Mesenchymal stem cell (in vitro differentiated cells and primary cell): ENCODE measurements at regions not wholly inside any gene's neighbourhood (a gene's known extent, or its start where the extent isn't known, plus 50 kb on each side); places are given as distances from the start of the nearest gene placed in this dataset.
A peak's percentile ranks its signal among the peaks of the same experiment; 100 is the strongest.

Experiments used
- DNase-seq: peaks from one replicate; pipeline ENCODE4 v3.0.0-alpha.2; 2013
- H2AFZ ChIP-seq: one replicate; pipeline ENCODE4 v1.6.1; 2013; ENCODE audit warnings: low read depth, mild to moderate bottlenecking, control low read depth, inconsistent platforms, low read length, moderate library complexity
- H2AK5ac ChIP-seq: 2 replicates; pipeline ENCODE4 v1.6.1; 2013; ENCODE audit warnings: low read length, moderate library complexity, mild to moderate bottlenecking, inconsistent platforms; ENCODE audit not compliant: severe bottlenecking
- H2BK120ac ChIP-seq: one replicate; pipeline ENCODE4 v1.6.1; 2013; ENCODE audit warnings: low read depth, mild to moderate bottlenecking, inconsistent platforms, low read length, moderate library complexity
- H2BK12ac ChIP-seq, 2 experiments: one replicate each; pipeline ENCODE4 v1.6.1; 2013; ENCODE audit warnings: inconsistent platforms in 2 of 2, low read length in 2 of 2, mild to moderate bottlenecking in 2 of 2, moderate library complexity in 2 of 2, control low read depth in 1 of 2
- H2BK15ac ChIP-seq: one replicate; pipeline ENCODE4 v1.6.1; 2013; ENCODE audit warnings: mild to moderate bottlenecking, low read depth, inconsistent platforms; ENCODE audit not compliant: poor library complexity, severe bottlenecking
- H2BK5ac ChIP-seq: 2 replicates; pipeline ENCODE4 v1.6.1; 2013; ENCODE audit warnings: low read depth, mild to moderate bottlenecking, low read length, control low read depth, inconsistent platforms; ENCODE audit not compliant: poor library complexity, severe bottlenecking
- H3K14ac ChIP-seq, 2 experiments: one replicate each; pipeline ENCODE4 v1.6.1; 2013; ENCODE audit warnings: inconsistent platforms in 2 of 2, low read length in 2 of 2, control low read depth in 1 of 2, mild to moderate bottlenecking in 1 of 2, moderate library complexity in 1 of 2
- H3K18ac ChIP-seq, 2 experiments: one replicate each; pipeline ENCODE4 v1.6.1; 2013; ENCODE audit warnings: inconsistent platforms in 2 of 2, low read length in 2 of 2, control low read depth in 1 of 2, low read depth in 1 of 2, mild to moderate bottlenecking in 1 of 2
- H3K23ac ChIP-seq, 2 experiments: one replicate each; pipeline ENCODE4 v1.6.1; 2013; ENCODE audit warnings: inconsistent platforms in 2 of 2, low read length in 2 of 2, mild to moderate bottlenecking in 2 of 2, moderate library complexity in 2 of 2, control low read depth in 1 of 2
- H3K27ac ChIP-seq: 2 replicates; pipeline ENCODE4 v1.5.1; 2013; ENCODE audit warnings: mild to moderate bottlenecking, moderate library complexity, low read length, control low read depth, inconsistent platforms; ENCODE audit not compliant: poor library complexity, severe bottlenecking
- H3K27me3 ChIP-seq, 2 experiments: 2 replicates each; pipeline versions ENCODE4 v1.6.1 to v1.7.0; 2013; ENCODE audit warnings: low read length in 2 of 2, mild to moderate bottlenecking in 2 of 2, moderate library complexity in 2 of 2, control low read depth in 1 of 2, inconsistent platforms in 1 of 2; ENCODE audit not compliant: control insufficient read depth in 1 of 2, insufficient read depth in 1 of 2
- H3K36me3 ChIP-seq, 2 experiments: 2 replicates each; pipeline versions ENCODE4 v1.6.1 to v1.7.0; 2013; ENCODE audit warnings: low read length in 2 of 2, control low read depth in 1 of 2, inconsistent platforms in 1 of 2, low read depth in 1 of 2, mild to moderate bottlenecking in 1 of 2; ENCODE audit not compliant: insufficient read depth in 2 of 2, control insufficient read depth in 1 of 2
- H3K4ac ChIP-seq, 2 experiments: one replicate each; pipeline ENCODE4 v1.6.1; 2013; ENCODE audit warnings: inconsistent platforms in 2 of 2, low read length in 2 of 2, mild to moderate bottlenecking in 2 of 2, moderate library complexity in 2 of 2, control low read depth in 1 of 2, low read depth in 1 of 2
- H3K4me1 ChIP-seq: 2 replicates; pipeline ENCODE4 v1.6.1; 2013; ENCODE audit warnings: low read depth, low read length, control low read depth; ENCODE audit not compliant: control insufficient read depth, insufficient read depth
- H3K4me2 ChIP-seq: 2 replicates; pipeline ENCODE4 v1.6.1; 2013; ENCODE audit warnings: low read length, mild to moderate bottlenecking, inconsistent platforms; ENCODE audit not compliant: poor library complexity, severe bottlenecking
- H3K4me3 ChIP-seq, 2 experiments: 2 replicates each; pipeline versions ENCODE4 v1.5.1 to v1.7.0; 2013; ENCODE audit warnings: low read length in 2 of 2, mild to moderate bottlenecking in 2 of 2, control low read depth in 1 of 2, low read depth in 1 of 2; ENCODE audit not compliant: insufficient read depth in 1 of 2
- H3K79me1 ChIP-seq: replicated peaks from 2 replicates; pipeline ENCODE4 v1.6.1; 2013; ENCODE audit warnings: mild to moderate bottlenecking, control low read depth, low read length, inconsistent platforms; ENCODE audit not compliant: poor library complexity, severe bottlenecking
- H3K9ac ChIP-seq: 2 replicates; pipeline ENCODE4 v1.7.0; 2013; ENCODE audit warnings: mild to moderate bottlenecking, low read length, moderate library complexity
- H3K9me3 ChIP-seq: 2 replicates; pipeline ENCODE4 v1.7.0; 2013; ENCODE audit warnings: mild to moderate bottlenecking, low read length; ENCODE audit not compliant: control insufficient read depth
- H4K8ac ChIP-seq: one replicate; pipeline ENCODE4 v1.6.1; 2013; ENCODE audit warnings: inconsistent platforms, mild to moderate bottlenecking, low read length, moderate library complexity
- H4K91ac ChIP-seq: one replicate; pipeline ENCODE4 v1.6.1; 2013; ENCODE audit warnings: mild to moderate bottlenecking, low read length, inconsistent platforms
- WGBS: methylation state at CpG from one replicate; pipeline ENCODE4 v1.1.7; 2013; ENCODE audit warnings: mixed read lengths; 5-methylcytosine and 5-hydroxymethylcytosine counted together

- Histone ChIP-seq H3K4ac (no peak overlapping the region), H2AK5ac (no peak overlapping the region), H3K4me1 (no peaks in the 10 kb centered on the region), H3K79me1 (no peaks in the 10 kb centered on the region), H3K9ac (no peak overlapping the region), H3K27ac (no peak overlapping the region), H2BK5ac (no peak overlapping the region), H3K18ac (no peak overlapping the region), H3K36me3 (no peaks in the 10 kb centered on the region), H2BK12ac (no peak overlapping the region), H4K8ac (no peak overlapping the region), H2BK120ac (no peak overlapping the region), H4K91ac (no peak overlapping the region), H3K9me3 (no peaks in the 10 kb centered on the region), H3K4me3 (no peak overlapping the region), H3K23ac (no peak overlapping the region), H3K14ac (no peak overlapping the region), H3K4me2 (no peak overlapping the region), H2AFZ (no peak overlapping the region), H3K27me3 (no peaks in the 10 kb centered on the region), H2BK15ac (no peak overlapping the region)
- DNase-seq = peak; percentile 58
- 100% methylated on average over 1 of the region's 4 CpGs for WGBS
These were observed 111.9 kb upstream of the EGFR start for GRCh38 chr7:54906963-54907362.

GRCh38 chr7:54907981-54908380 lies 110.8 kb upstream of the EGFR start:
- DNase-seq = no peak
- Histone ChIP-seq H3K18ac (no peak overlapping the region), H4K8ac (no peak overlapping the region)

GRCh38 chr7:54908760-54909438 lies 109.9 kb upstream of the EGFR start:
- Histone ChIP-seq H3K36me3 (no peaks in the 10 kb centered on the region), H3K4me2 (no peak overlapping the region), H2AFZ (no peak overlapping the region), H3K14ac (no peak overlapping the region), H3K4ac (no peak overlapping the region), H2BK12ac (no peak overlapping the region), H2BK5ac (no peak overlapping the region), H2AK5ac (no peak overlapping the region), H2BK15ac (no peak overlapping the region), H3K18ac (no peak overlapping the region), H3K27ac (no peak overlapping the region), H3K23ac (no peak overlapping the region), H3K27me3 (no peaks in the 10 kb centered on the region), H4K91ac (no peak overlapping the region), H3K4me1 (no peaks in the 10 kb centered on the region), H3K79me1 (no peaks in the 10 kb centered on the region), H3K9ac (no peak overlapping the region), H2BK120ac (no peak overlapping the region), H3K9me3 (no peaks in the 10 kb centered on the region), H3K4me3 (no peak overlapping the region), H4K8ac (no peak overlapping the region)
- no peak for DNase-seq
- WGBS = 89% methylated on average over 1 of the region's 2 CpGs

More at GRCh38 chr7:54907981-54908380, 110.8 kb upstream of the EGFR start:
- Histone ChIP-seq H3K36me3 (no peaks in the 10 kb centered on the region), H3K27me3 (no peaks in the 10 kb centered on the region), H3K4me2 (no peak overlapping the region), H3K79me1 (no peaks in the 10 kb centered on the region), H2AFZ (no peak overlapping the region), H3K9me3 (no peaks in the 10 kb centered on the region), H3K27ac (no peak overlapping the region), H2BK5ac (no peak overlapping the region), H2BK120ac (no peak overlapping the region), H2BK15ac (no peak overlapping the region), H4K91ac (no peak overlapping the region), H3K4me3 (no peak overlapping the region), H3K14ac (no peak overlapping the region), H2BK12ac (no peak overlapping the region), H3K9ac (no peak overlapping the region), H2AK5ac (no peak overlapping the region), H3K4ac (no peak overlapping the region), H3K23ac (no peak overlapping the region), H3K4me1 (no peaks in the 10 kb centered on the region)

GRCh38 chr7:54915870-54916598 lies 102.8 kb upstream of the EGFR start:
- H3K9me3 ChIP-seq = no peaks in the 10 kb centered on the region
- no peaks in the 10 kb centered on the region for H3K4me1 ChIP-seq
- no peak overlapping the region for H2BK15ac ChIP-seq
- H4K8ac ChIP-seq = no peak overlapping the region
- no peaks in the 10 kb centered on the region for H3K27me3 ChIP-seq
- 92% methylated on average over 7 of the region's 8 CpGs for WGBS
- no peak overlapping the region for H2BK5ac ChIP-seq
- H2BK12ac ChIP-seq = no peak overlapping the region
- H4K91ac ChIP-seq = no peak overlapping the region
- no peak overlapping the region for H3K4me2 ChIP-seq
- H3K4ac ChIP-seq = no peak overlapping the region
- H3K14ac ChIP-seq = no peak overlapping the region
- H2BK120ac ChIP-seq = no peak overlapping the region
- no peak for DNase-seq
- no peak overlapping the region for H3K18ac ChIP-seq
- no peak overlapping the region for H2AK5ac ChIP-seq
- no peak overlapping the region for H3K23ac ChIP-seq
- no peak overlapping the region for H2AFZ ChIP-seq
- no peaks in the 10 kb centered on the region for H3K79me1 ChIP-seq
- no peaks in the 10 kb centered on the region for H3K36me3 ChIP-seq
- H3K27ac ChIP-seq = no peak overlapping the region
- H3K4me3 ChIP-seq = no peak overlapping the region
- no peak overlapping the region for H3K9ac ChIP-seq
